Medulla oblongata (tissue), 1 donor: ENCODE measurements at regions not wholly inside any gene's neighbourhood (a gene's known extent, or its start where the extent isn't known, plus 50 kb on each side); places are given as distances from the start of the nearest gene placed in this dataset.

ENCODE experiments used
- DNase-seq: peaks from one replicate; pipeline ENCODE4 v3.0.0-alpha.2; 2015; ENCODE audit errors: extremely low spot score

DNA sequence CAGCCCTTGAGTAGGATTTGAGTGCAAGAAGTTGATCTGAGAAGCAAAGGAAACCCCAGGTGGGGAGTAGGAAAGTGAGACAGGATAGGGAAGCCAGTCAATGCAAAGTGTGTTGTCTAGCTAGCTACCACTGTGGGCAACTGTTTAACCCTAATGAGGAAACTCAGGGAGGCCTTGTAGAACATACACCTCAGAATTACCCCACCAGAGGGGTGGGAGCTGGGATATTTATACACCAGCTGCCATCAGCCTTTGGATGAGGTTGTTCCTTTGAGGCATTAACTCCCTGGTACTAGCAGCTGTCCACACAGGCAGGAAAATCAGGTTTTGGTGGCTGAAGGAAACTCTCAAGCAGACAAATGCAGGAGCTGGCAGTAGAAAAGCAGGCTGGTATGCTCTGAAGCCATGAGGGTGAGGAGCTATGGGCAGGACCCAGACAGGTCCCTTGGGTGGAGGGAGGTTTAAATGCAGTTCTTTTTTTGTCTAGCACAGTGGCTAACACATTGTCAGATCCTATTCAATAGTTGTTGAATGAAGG lies 60.1 kb upstream of the ARID5B start:
- no peak for DNase-seq

DNA sequence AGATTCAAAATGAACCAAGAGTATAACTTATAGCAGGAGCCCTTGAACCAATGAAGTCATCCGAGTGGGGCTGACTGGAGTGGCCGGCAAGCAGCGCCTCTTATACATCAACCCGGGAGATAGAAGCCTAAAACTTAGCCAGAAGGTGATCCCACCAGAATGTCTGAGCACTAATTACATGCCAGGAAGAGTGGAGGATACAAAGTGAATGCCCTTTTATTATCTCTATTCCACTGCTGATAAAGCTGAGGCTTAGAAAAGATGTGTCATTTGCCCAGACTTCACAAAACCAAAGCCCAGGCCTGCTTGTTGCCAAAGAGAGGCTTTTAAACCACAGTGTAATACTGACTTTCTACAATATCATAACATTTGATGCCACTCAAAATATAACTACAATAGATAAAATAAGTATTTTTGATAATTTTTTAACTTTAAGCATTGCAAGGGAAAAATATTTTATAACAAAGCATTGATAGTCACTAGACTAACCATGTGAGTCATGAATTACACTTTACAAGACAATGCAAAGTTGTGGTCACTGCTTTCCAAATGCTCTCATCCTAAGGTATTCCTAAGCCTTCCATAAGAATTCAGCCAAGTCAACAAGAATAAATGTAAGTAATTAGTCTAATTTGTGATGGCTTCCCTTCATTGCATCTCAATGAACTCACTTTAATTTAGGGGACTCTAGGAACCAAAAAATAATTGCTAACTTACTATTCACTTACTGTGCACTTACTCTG lies 58.6 kb upstream of the ARID5B start:
- DNase-seq, result no peak

DNA sequence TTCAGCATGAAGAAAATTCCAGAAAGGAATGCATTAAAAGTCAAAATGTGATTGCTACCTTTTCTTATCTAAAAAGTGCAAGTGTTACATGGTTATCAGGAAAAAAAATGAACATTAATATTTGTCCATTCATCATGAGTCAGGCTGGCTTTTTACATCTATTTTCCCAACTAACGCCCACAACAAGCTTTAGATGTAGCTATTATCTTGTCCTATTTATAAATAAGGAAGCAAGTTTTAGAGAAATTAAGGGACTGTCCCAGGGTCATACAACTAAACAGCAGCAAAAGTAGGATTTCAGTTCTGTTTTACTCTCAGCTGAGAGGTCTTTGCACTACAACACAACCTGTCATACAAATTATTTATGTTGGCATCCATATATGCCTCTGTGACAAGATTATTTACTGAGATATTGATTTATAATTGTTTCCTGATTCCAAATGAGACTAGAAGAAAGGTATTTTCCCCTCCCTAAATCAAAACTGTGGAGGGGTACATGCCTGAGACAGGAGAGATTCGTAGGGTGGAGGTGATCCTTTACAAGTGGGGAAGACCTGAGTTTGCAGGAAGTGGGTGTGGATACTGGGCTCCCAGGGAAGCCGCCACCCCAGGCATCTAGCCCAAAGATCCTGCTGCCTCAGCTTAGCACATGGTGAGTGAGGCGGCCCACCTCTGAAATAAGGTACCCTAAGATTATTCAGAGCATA lies 57.2 kb upstream of the ARID5B start:
- no peak for DNase-seq

DNA sequence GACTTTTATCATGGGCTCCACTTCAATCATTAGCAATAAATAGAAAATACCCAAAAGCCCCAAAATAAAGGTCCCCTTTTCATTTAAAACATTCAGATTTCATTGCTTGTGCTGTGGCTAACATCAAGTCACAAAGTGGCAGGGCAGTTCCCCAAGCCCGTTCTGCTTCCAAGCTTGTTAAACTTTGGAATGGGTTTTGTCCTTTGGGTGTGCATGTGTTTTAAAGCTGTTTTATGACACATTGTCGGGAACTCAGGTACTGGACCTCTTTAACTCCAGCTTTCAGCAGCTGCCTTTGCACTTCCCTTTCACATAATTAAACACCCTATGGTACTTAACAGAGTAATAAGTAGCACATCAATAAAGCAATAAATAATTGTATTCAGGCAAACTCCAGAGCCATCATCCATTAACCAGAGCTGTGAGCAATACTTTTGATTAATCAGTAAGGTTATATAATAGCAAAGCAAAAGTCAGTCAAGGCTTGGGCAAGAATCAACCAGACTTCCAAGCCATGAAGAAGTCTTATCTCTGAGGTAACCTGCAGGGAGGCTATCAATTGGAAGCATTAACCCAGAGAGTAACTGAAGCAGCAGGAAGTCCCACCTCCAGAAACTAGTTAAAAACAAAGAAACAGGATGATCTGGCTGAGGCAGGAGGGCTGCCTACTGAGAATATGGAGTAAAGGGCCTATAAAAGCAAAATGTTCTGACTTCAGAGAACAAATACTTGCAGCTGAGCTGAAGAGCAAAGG lies 56.1 kb upstream of the ARID5B start:
- no peak for DNase-seq

DNA sequence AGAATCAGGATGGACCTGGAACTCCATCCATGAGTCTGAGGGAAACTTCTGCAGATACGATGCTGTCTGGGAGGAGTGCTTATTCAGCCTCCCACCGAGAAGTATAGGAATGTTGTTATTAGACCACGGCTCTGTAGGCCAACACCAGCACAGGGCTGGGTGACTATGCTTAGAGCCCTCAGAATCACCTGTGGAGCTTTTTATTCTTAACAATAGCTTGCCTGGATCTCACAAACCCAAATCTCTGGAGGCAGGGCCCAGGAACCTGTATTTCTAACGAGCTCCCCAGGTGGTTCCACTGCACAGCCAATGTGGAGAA lies 55.6 kb upstream of the ARID5B start:
- DNase-seq, result no peak

DNA sequence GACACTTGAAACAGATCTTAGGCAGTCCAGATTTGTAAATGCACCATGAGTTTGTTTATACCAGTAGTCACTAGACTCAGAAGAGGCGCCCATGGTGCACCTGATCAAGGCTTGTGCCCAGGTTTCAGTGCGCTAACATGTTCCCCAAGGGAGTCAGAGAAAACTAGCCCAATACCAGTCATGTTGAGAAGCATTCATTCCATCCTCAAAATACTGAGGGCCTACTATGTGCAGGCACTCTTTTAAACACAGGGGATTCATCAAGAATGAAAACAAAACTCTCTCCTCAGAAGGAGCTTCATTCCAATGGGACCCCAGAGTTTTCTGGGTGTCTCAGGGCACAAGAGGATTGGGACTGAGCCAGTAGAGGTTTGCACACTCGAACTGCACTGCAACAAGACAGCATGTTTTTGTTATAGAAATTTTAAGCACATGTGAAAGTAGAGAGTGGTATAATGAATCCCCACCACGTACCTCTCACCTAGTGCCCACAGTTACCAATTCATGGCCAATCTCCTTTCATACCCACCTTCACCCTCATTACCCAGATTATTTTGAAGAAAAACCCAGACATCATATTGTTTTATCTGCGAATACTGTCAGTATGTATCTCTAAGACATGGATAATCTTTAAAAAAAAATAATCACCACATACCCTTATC lies 55.0 kb upstream of the ARID5B start:
- no peak for DNase-seq

DNA sequence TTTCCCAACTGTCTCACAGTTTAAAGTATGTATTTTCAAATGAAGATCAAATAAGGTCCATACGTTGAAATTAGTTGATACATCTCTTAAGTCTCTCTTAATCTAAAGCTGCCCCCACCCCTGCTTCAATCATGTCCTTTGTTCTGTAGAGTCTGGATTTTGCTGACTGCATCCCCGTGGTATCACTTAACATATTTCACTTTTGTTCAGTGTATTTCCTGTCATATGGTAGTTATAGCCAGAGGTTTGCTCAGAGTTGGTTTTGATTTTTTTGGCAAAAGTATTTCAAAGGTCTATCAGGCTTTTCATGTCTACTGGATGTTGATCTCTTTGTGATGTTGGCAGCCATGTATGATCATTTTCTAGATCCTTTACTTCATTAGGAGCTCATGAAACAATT lies 54.4 kb upstream of the ARID5B start:
- DNase-seq, result no peak

DNA sequence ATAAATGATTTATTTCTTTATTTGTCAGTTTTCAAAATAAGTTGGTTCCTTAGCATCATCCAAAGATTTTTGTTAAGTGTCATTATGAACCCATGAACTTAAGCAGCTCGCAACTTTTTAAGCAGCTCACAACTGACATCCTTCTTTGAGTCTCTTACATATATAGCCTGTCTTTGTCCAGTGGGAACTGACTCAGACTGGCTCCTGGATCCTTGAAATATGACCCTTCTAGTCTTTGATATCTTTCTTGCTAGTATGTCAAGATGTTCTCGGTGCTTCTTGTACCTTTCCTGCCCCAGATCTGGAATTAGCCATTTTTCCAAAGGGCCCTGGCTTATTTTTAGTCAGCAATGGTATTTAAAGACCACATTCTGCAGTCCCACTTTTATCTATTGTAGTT lies 53.9 kb upstream of the ARID5B start:
- DNase-seq, result no peak

DNA sequence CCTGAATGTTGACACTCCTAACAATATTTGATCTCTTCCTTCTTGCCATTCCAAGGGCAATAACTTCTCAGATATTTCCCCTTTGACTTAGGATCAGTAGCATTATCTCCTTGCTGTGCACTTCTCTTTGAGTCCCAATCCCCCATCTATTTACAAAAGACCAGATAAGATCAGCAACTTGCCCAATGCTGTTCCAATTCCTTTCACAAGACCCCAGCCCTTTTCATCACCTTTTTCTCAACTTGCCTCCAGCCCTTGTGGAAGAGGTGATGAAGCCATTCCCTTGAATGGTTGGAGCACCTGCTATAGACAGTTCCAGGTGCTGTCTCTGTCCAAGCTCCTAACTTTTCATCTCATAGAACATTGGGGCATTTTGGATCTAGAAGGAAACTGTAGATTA lies 51.1 kb upstream of the ARID5B start:
- DNase-seq, result no peak
